CD14-positive monocyte (primary cell): ENCODE measurements at regions not wholly inside any gene's neighbourhood (a gene's known extent, or its start where the extent isn't known, plus 50 kb on each side); places are given as distances from the start of the nearest gene placed in this dataset.
A peak's percentile ranks its signal among the peaks of the same experiment; 100 is the strongest.

Source experiments
- DNase-seq, 3 donors: peaks; one replicate each; pipeline ENCODE4 v3.0.0-alpha.2; 2011 to 2022
- H2AFZ ChIP-seq: 2 replicates; pipeline ENCODE4 v1.6.0; 2012; ENCODE audit warnings: mild to moderate bottlenecking, low read depth, low read length, inconsistent platforms; ENCODE audit not compliant: insufficient read depth, poor library complexity, severe bottlenecking
- H3K27ac ChIP-seq, 2 donors: 1 replicate in 1 of 2; 2 replicates in 1 of 2; pipeline ENCODE4 v1.5.1; 2012 to 2013; ENCODE audit warnings: low read length in 2 of 2, control low read depth in 1 of 2, inconsistent platforms in 1 of 2, low read depth in 1 of 2, mild to moderate bottlenecking in 1 of 2
- H3K27me3 ChIP-seq, 2 donors: one replicate each; pipeline versions ENCODE4 v1.6.0 to v1.6.1; 2011 to 2013; ENCODE audit warnings: low read length in 2 of 2; ENCODE audit not compliant: control insufficient read depth in 2 of 2, insufficient read depth in 2 of 2
- H3K36me3 ChIP-seq, 2 donors: replicated peaks in 1 of 2; 1 replicate in 1 of 2; 2 replicates in 1 of 2; pipeline versions ENCODE4 v1.5.1 to v1.6.1; 2012 to 2013; ENCODE audit warnings: low read length in 2 of 2, control low read depth in 1 of 2, inconsistent platforms in 1 of 2, mild to moderate bottlenecking in 1 of 2; ENCODE audit not compliant: insufficient read depth in 2 of 2, control insufficient read depth in 1 of 2
- H3K4me1 ChIP-seq, 2 donors: 1 replicate in 1 of 2; 2 replicates in 1 of 2; pipeline versions ENCODE4 v1.5.1 to v1.6.1; 2012 to 2013; ENCODE audit warnings: low read length in 2 of 2, control low read depth in 1 of 2, inconsistent platforms in 1 of 2, mild to moderate bottlenecking in 1 of 2, moderate library complexity in 1 of 2; ENCODE audit not compliant: insufficient read depth in 2 of 2, control insufficient read depth in 1 of 2
- H3K4me2 ChIP-seq: replicated peaks from 2 replicates; pipeline ENCODE3; 2012; ENCODE audit warnings: low read length, moderate library complexity, mild to moderate bottlenecking; ENCODE audit not compliant: poor library complexity, severe bottlenecking; ENCODE audit errors: extremely low read depth
- H3K4me3 ChIP-seq, 3 experiments: fragments of 200-600 bp in 1 of 3; sonication (generic) in 1 of 3; replicated peaks in 1 of 3; 1 replicate in 2 of 3; 2 replicates in 1 of 3; pipeline ENCODE4 v1.5.1; 2011 to 2013; ENCODE audit warnings: low read length in 3 of 3, mild to moderate bottlenecking in 3 of 3, control low read depth in 2 of 3, low read depth in 2 of 3, inconsistent platforms in 1 of 3, moderate library complexity in 1 of 3
- H3K79me2 ChIP-seq: 2 replicates; pipeline ENCODE4 v1.6.0; 2012; ENCODE audit warnings: mild to moderate bottlenecking, control low read depth, inconsistent platforms, low read length, moderate library complexity; ENCODE audit not compliant: insufficient read depth
- H3K9ac ChIP-seq: 2 replicates; pipeline ENCODE4 v1.6.0; 2017; ENCODE audit warnings: low read length, mild to moderate bottlenecking; ENCODE audit not compliant: insufficient read depth, poor library complexity, severe bottlenecking
- H3K9me3 ChIP-seq, 2 donors: replicated peaks in 1 of 2; 1 replicate in 1 of 2; 2 replicates in 1 of 2; pipeline versions ENCODE4 v1.5.1 to v1.6.1; 2012 to 2013; ENCODE audit warnings: low read length in 2 of 2, control low read depth in 1 of 2; ENCODE audit not compliant: control insufficient read depth in 1 of 2, insufficient read depth in 1 of 2
- H4K20me1 ChIP-seq: 2 replicates; pipeline ENCODE4 v1.6.0; 2012; ENCODE audit warnings: mild to moderate bottlenecking, low read length, control low read depth, moderate library complexity; ENCODE audit not compliant: insufficient read depth
- H3K27ac Mint-ChIP-seq, 7 donors: one replicate each; pipeline ENCODE4 v1.8.0; 2020; ENCODE audit warnings: mild to moderate bottlenecking in 7 of 7, mixed read lengths in 7 of 7, moderate library complexity in 6 of 7, inconsistent platforms in 2 of 7
- H3K27me3 Mint-ChIP-seq, 3 donors: one replicate each; pipeline ENCODE4 v1.8.0; 2021 to 2022; ENCODE audit warnings: low read depth in 3 of 3, mild to moderate bottlenecking in 3 of 3, mixed read lengths in 3 of 3, moderate library complexity in 3 of 3, inconsistent platforms in 1 of 3
- H3K36me3 Mint-ChIP-seq, 2 donors: one replicate each; pipeline ENCODE4 v1.8.0; 2020; ENCODE audit warnings: mixed read lengths in 2 of 2, inconsistent platforms in 1 of 2, mild to moderate bottlenecking in 1 of 2
- H3K4me1 Mint-ChIP-seq: one replicate; pipeline ENCODE4 v1.8.0; 2020; ENCODE audit warnings: mild to moderate bottlenecking, mixed read lengths
- H3K4me3 Mint-ChIP-seq, 2 donors: one replicate each; pipeline ENCODE4 v1.8.0; 2020; ENCODE audit warnings: mild to moderate bottlenecking in 2 of 2, mixed read lengths in 2 of 2, moderate library complexity in 1 of 2
- H3K9me3 Mint-ChIP-seq, 7 donors: one replicate each; pipeline ENCODE4 v1.8.0; 2020 to 2022; ENCODE audit warnings: mixed read lengths in 7 of 7, mild to moderate bottlenecking in 6 of 7, moderate library complexity in 6 of 7, inconsistent platforms in 2 of 7
- CTCF ChIP-seq: fragments of 200-600 bp; IDR thresholded peaks from one replicate; pipeline ENCODE4 v1.8.0; 2022; ENCODE audit warnings: antibody characterized with exemption, mild to moderate bottlenecking
- WGBS: methylation state at CpG from one replicate; pipeline ENCODE4 v1.1.5; 2013; ENCODE audit warnings: missing lambda C conversion rate; ENCODE audit not compliant: insufficient coverage; 5-methylcytosine and 5-hydroxymethylcytosine counted together
- intact Hi-C, 2 donors: fragments of 100-400 bp; cut with micrococcal nuclease; formaldehyde crosslinking; loops; one replicate each; pipeline versions ENCODE4 v1.15.0 to v1.15.1; 2023

DNA sequence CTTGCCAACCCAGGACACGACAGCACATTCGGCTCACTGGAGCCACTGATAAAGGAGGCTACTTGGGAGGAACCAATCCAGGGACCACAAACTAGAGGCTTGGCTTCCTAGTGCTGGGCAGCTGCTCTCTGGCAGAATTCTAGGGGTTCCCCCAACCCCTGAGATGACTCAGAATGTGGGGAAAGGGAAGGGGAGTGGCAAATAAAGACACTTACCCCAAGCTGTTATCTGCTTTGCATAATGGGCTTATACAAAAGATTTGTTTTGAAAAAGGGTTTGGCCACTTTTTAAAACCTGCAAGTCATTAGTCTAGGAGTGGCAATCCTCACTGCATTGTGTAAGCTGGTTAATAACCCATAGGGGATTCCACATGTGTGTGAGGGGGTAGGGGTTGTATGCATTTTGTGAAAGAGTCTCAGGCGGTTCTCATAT is 64.1 kb upstream of the LMO1 start:
- Mint-ChIP-seq H3K36me3 (no peaks in the 10 kb centered on the region), H3K27me3 (peaks cover 0 to 8% (median 6%) of the 10 kb centered on the region in 3 donors), H3K4me3 (no peak overlapping the region), H3K4me1 (peaks cover 35% of the 10 kb centered on the region), H3K27ac (peak overlapping the region; percentile 84 to 93 (median 90)), H3K9me3 (peaks cover 0 to 3% (median 0%) of the 10 kb centered on the region in 7 donors)
- peak overlapping the region in 1 of 3 experiments; percentile 11 for H3K4me3 ChIP-seq
- H3K4me1 ChIP-seq: peaks cover 38 to 46% of the 10 kb centered on the region in 2 donors
- no peaks in the 10 kb centered on the region for H4K20me1 ChIP-seq
- no peaks in the 10 kb centered on the region for H3K9me3 ChIP-seq
- no peak overlapping the region for H3K9ac ChIP-seq
- H3K4me2 ChIP-seq: no peak overlapping the region
- no peak overlapping the region for H2AFZ ChIP-seq
- 78% methylated on average over 3 of the region's 3 CpGs for WGBS
- peak overlapping the region; percentile 76 to 81 for H3K27ac ChIP-seq
- TF ChIP-seq CTCF: no peak
- no peaks in the 10 kb centered on the region for H3K79me2 ChIP-seq
- peak; percentile 80 to 93 (median 81) for DNase-seq
- H3K36me3 ChIP-seq: no peaks in the 10 kb centered on the region
- intact Hi-C loops: loop anchor here in 1 of 2 donors (10.0 kb wide), 1 partner anchor 237 kb away; no protein-coding TSS in a partner anchor
- no peaks in the 10 kb centered on the region for H3K27me3 ChIP-seq

GRCh38 chr11:8326337-8326736 is 62.7 kb upstream of the LMO1 start:
- intact Hi-C loops: loop anchor here in 1 of 2 donors (10.0 kb wide), 1 partner anchor 238 kb away; no protein-coding TSS in a partner anchor
- H3K4me1 Mint-ChIP-seq: peaks cover 22% of the 10 kb centered on the region
- Histone ChIP-seq H3K4me1 (peaks cover 24 to 32% of the 10 kb centered on the region in 2 donors), H3K4me3 (no peak overlapping the region), H3K4me2 (no peak overlapping the region), H2AFZ (no peak overlapping the region), H3K27ac (no peak overlapping the region), H3K9me3 (no peaks in the 10 kb centered on the region), H4K20me1 (no peaks in the 10 kb centered on the region), H3K9ac (no peak overlapping the region), H3K36me3 (no peaks in the 10 kb centered on the region), H3K79me2 (no peaks in the 10 kb centered on the region), H3K27me3 (no peaks in the 10 kb centered on the region)
- 78% methylated on average over 1 of the region's 3 CpGs for WGBS
- no peak for DNase-seq
- no peak for TF ChIP-seq CTCF
- no peaks in the 10 kb centered on the region for H3K36me3 Mint-ChIP-seq
- peaks cover 3 to 8% (median 6%) of the 10 kb centered on the region in 3 donors for H3K27me3 Mint-ChIP-seq
- no peak overlapping the region for H3K4me3 Mint-ChIP-seq
- peak overlapping the region in 2 of 7 donors; percentile 21 to 88 for H3K27ac Mint-ChIP-seq
- H3K9me3 Mint-ChIP-seq: peaks cover 0 to 3% (median 0%) of the 10 kb centered on the region in 7 donors
